PC-3 (cell line): ENCODE measurements at regions not wholly inside any gene's neighbourhood (a gene's known extent, or its start where the extent isn't known, plus 50 kb on each side); places are given as distances from the start of the nearest gene placed in this dataset.

ENCODE experiments used
- ATAC-seq: fragments of 200-7000 bp; cut with Tn5 transposase; 2 replicates; pipeline ENCODE4 v1.9.1; 2020; ENCODE audit warnings: mild to moderate bottlenecking, moderate library complexity
- BruUV-seq: library from RNA; stranded (reverse); fragments of 400-500 nt; replicated peaks from 2 replicates; lab custom pipeline; 2021; lab: Mats Ljungman, UMichigan
- CTCF ChIA-PET: fragments of 300-600 bp; sonication (Branson Sonifier 250); formaldehyde crosslinking; loops from one replicate; lab custom pipeline; 2022; ENCODE audit warnings: antibody characterized with exemption; lab: Charles Lee
- POLR2A ChIA-PET: fragments of 300-600 bp; sonication (Branson Sonifier 250); formaldehyde crosslinking; loops from one replicate; lab custom pipeline; 2022; ENCODE audit warnings: antibody characterized with exemption; ENCODE audit not compliant: unreplicated experiment; lab: Charles Lee
- DNase-seq: peaks from one replicate; pipeline ENCODE4 v3.0.0-alpha.2; 2015
- H2AFZ ChIP-seq: fragments of 300-600 bp; sonication (generic); 2 replicates; pipeline ENCODE4 v1.6.0; 2016; ENCODE audit warnings: antibody characterized with exemption, low read length
- H3F3A ChIP-seq: fragments of 300-600 bp; sonication (generic); one replicate; pipeline ENCODE4 v1.6.0; 2017; ENCODE audit warnings: antibody characterized with exemption, low read length, control low read depth, mild to moderate bottlenecking; ENCODE audit not compliant: unreplicated experiment
- H3K27ac ChIP-seq: fragments of 300-600 bp; sonication (generic); 2 replicates; pipeline ENCODE4 v1.5.1; 2016; ENCODE audit warnings: mild to moderate bottlenecking, low read length
- H3K27me3 ChIP-seq: fragments of 300-600 bp; sonication (generic); 2 replicates; pipeline ENCODE4 v1.6.1; 2016; ENCODE audit warnings: low read length, mixed read lengths
- H3K36me3 ChIP-seq: fragments of 300-600 bp; sonication (generic); 2 replicates; pipeline ENCODE4 v1.6.1; 2016; ENCODE audit warnings: low read depth, mixed run types, low read length, mixed read lengths
- H3K4me1 ChIP-seq: fragments of 300-600 bp; sonication (generic); 2 replicates; pipeline ENCODE4 v1.5.1; 2016; ENCODE audit warnings: low read length; ENCODE audit not compliant: insufficient read depth
- H3K4me2 ChIP-seq: fragments of 300-600 bp; sonication (generic); 2 replicates; pipeline ENCODE4 v1.6.0; 2016; ENCODE audit warnings: low read length
- H3K4me3 ChIP-seq: fragments of 300-600 bp; sonication (generic); 2 replicates; pipeline ENCODE4 v1.5.1; 2016; ENCODE audit warnings: mild to moderate bottlenecking, low read length, mixed read lengths
- H3K79me2 ChIP-seq: fragments of 300-600 bp; sonication (generic); 2 replicates; pipeline ENCODE4 v1.6.1; 2017; ENCODE audit warnings: low read length, mixed read lengths
- H3K9ac ChIP-seq: fragments of 300-600 bp; sonication (generic); 2 replicates; pipeline ENCODE4 v1.6.0; 2016; ENCODE audit warnings: mild to moderate bottlenecking, low read length
- H3K9me2 ChIP-seq: fragments of 300-600 bp; sonication (generic); replicated peaks from 2 replicates; pipeline ENCODE4 v1.6.1; 2016; ENCODE audit warnings: mixed run types, low read length, mixed read lengths
- H3K9me3 ChIP-seq: fragments of 300-600 bp; sonication (generic); 2 replicates; pipeline ENCODE4 v1.6.1; 2016; ENCODE audit warnings: low read length, mixed read lengths
- H4K20me1 ChIP-seq: fragments of 300-600 bp; sonication (generic); 2 replicates; pipeline ENCODE4 v1.6.1; 2016; ENCODE audit warnings: low read length, mixed read lengths
- EZH2 ChIP-seq: fragments of 300-600 bp; sonication (generic); IDR thresholded peaks from one replicate; pipeline ENCODE4 v1.6.1; 2017; ENCODE audit warnings: antibody characterized with exemption, mild to moderate bottlenecking, low read length; ENCODE audit not compliant: unreplicated experiment
- EZH2phosphoT487 ChIP-seq: fragments of 300-600 bp; sonication (generic); IDR thresholded peaks from 2 replicates; pipeline ENCODE4 v1.6.1; 2018; ENCODE audit warnings: mild to moderate bottlenecking, antibody characterized with exemption, low read length, borderline replicate concordance
- intact Hi-C: fragments of 100-400 bp; cut with micrococcal nuclease; formaldehyde crosslinking; loops from 2 replicates; pipeline ENCODE4 v1.9.0; 2023
- TF ChIP-seq, protein P1 (sequence below): fragments of 300-600 bp; sonication (generic); conservative IDR thresholded peaks from 2 replicates; pipeline ENCODE4 v1.5.1; 2017; ENCODE audit warnings: antibody characterized with exemption, low read depth, mild to moderate bottlenecking, low read length

- Histone ChIP-seq H3K4me3 (no peak overlapping the region), H3K4me2 (no peak overlapping the region), H3K79me2 (no peaks in the 10 kb centered on the region), H3K9ac (no peak overlapping the region), H3K9me3 (no peaks in the 10 kb centered on the region), H3F3A (no peaks in the 10 kb centered on the region), H3K27ac (no peak overlapping the region), H3K27me3 (no peaks in the 10 kb centered on the region), H3K36me3 (no peaks in the 10 kb centered on the region), H3K9me2 (no peaks in the 10 kb centered on the region), H4K20me1 (no peaks in the 10 kb centered on the region), H2AFZ (no peak overlapping the region), H3K4me1 (peaks cover 17% of the 10 kb centered on the region; the same call in 1 of the 2 replicates)
- ChIA-PET CTCF (no interaction called here), POLR2A (interaction anchor here (0.6 kb wide), 1 partner anchor 68 kb away, joined by 3 read pairs; no protein-coding TSS in a partner anchor)
- DNase-seq (peak; percentile 39), ATAC-seq (peak; percentile 82)
- intact Hi-C loops: loop anchor here (10.0 kb wide), 1 partner anchor 183 kb away; no protein-coding TSS in a partner anchor
- TF ChIP-seq EZH2phosphoT487 (no peak), EZH2 (no peak)
- TF ChIP-seq, protein P1, sequence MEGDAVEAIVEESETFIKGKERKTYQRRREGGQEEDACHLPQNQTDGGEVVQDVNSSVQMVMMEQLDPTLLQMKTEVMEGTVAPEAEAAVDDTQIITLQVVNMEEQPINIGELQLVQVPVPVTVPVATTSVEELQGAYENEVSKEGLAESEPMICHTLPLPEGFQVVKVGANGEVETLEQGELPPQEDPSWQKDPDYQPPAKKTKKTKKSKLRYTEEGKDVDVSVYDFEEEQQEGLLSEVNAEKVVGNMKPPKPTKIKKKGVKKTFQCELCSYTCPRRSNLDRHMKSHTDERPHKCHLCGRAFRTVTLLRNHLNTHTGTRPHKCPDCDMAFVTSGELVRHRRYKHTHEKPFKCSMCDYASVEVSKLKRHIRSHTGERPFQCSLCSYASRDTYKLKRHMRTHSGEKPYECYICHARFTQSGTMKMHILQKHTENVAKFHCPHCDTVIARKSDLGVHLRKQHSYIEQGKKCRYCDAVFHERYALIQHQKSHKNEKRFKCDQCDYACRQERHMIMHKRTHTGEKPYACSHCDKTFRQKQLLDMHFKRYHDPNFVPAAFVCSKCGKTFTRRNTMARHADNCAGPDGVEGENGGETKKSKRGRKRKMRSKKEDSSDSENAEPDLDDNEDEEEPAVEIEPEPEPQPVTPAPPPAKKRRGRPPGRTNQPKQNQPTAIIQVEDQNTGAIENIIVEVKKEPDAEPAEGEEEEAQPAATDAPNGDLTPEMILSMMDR: no peak
- BruUV-seq: no TSS peak
Measured at GRCh38 chr18:56112013-56112749, 524.2 kb upstream of the TCF4 start.

DNA sequence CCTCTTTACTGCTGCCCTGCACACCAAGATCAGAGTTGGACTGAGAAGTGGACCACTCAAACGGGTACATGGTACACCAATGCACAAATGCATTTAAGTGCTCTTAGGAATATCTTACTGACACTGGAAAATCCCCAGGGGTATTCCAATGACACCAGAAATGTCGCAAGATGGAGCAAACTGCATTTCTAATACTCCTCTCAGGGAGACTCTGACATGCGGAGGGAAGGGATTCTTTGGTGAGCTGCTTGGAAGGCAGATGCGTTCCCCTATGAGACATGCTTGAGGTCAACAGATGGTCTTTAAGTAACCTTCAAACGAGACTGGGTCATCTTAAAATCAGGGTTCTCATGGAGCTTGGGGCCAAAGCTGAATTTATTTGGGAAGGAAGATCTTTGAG is 521.8 kb upstream of the TCF4 start:
- Histone ChIP-seq H3K4me3 (no peak overlapping the region), H3K79me2 (no peaks in the 10 kb centered on the region), H3K27ac (no peak overlapping the region), H3K9ac (no peak overlapping the region), H3K4me1 (peaks cover 17% of the 10 kb centered on the region; the same call in 1 of the 2 replicates), H3K4me2 (no peak overlapping the region), H3K9me2 (no peaks in the 10 kb centered on the region), H2AFZ (no peak overlapping the region), H3K27me3 (no peaks in the 10 kb centered on the region), H3K36me3 (no peaks in the 10 kb centered on the region), H4K20me1 (no peaks in the 10 kb centered on the region), H3K9me3 (no peaks in the 10 kb centered on the region), H3F3A (no peaks in the 10 kb centered on the region)
- DNase-seq (no peak), ATAC-seq (no peak)
- CTCF ChIA-PET: no interaction called here
- POLR2A ChIA-PET: no interaction called here
- BruUV-seq: no TSS peak
- no peak for TF ChIP-seq EZH2phosphoT487
- TF ChIP-seq, protein P1: no peak
- intact Hi-C loops: loop anchor here (10.0 kb wide), 1 partner anchor 185 kb away; no protein-coding TSS in a partner anchor
